Peyer's patch (tissue), 4 donors: ENCODE measurements at regions not wholly inside any gene's neighbourhood (a gene's known extent, or its start where the extent isn't known, plus 50 kb on each side); places are given as distances from the start of the nearest gene placed in this dataset.
"Not testable (repeated sequence)": the region's sequence is repeated elsewhere in the genome, so short reads cannot be mapped to it uniquely, and the experiment has no call there.

Experiments used
- DNase-seq, 3 donors: peaks; one replicate each; pipeline ENCODE4 v3.0.0-alpha.2; 2017 to 2019
- H3K27ac ChIP-seq, 4 donors: fragments of 200-600 bp; sonication (generic); one replicate each; pipeline ENCODE4 v1.5.1; 2016 to 2019
- H3K27me3 ChIP-seq, 2 donors: fragments of 200-600 bp; sonication (generic); one replicate each; pipeline ENCODE4 v1.5.1; 2019
- H3K36me3 ChIP-seq, 3 donors: fragments of 200-600 bp; sonication (generic); one replicate each; pipeline ENCODE4 v1.5.1; 2016 to 2019
- H3K4me1 ChIP-seq, 4 donors: fragments of 200-600 bp; sonication (generic); one replicate each; pipeline ENCODE4 v1.5.1; 2016 to 2019
- H3K4me3 ChIP-seq, 4 donors: fragments of 200-600 bp; sonication (generic); 1 replicate in 3 of 4; 2 replicates in 1 of 4; pipeline ENCODE4 v1.5.1; 2016 to 2019; ENCODE audit warnings: mild to moderate bottlenecking in 1 of 4
- H3K9me3 ChIP-seq, 4 donors: fragments of 200-600 bp; sonication (generic); one replicate each; pipeline ENCODE4 v1.5.1; 2016 to 2019; ENCODE audit warnings: mild to moderate bottlenecking in 1 of 4
- POLR2A ChIP-seq, 2 donors: fragments of 450-650 bp; IDR thresholded peaks; one replicate each; pipeline ENCODE4 v1.5.1; 2017; ENCODE audit warnings: antibody characterized with exemption in 2 of 2, mild to moderate bottlenecking in 2 of 2, moderate library complexity in 2 of 2
- small RNA-seq, 2 donors: library from RNA; depleted of rRNA; stranded (forward); fragments of <200 nt; gene quantifications; one replicate each; pipeline ENCODE3, GENCODE V24; 2016
- TF ChIP-seq, protein P1 (sequence below), 6 experiments: fragments of 450-650 bp in 4 of 6; fragments of 200-600 bp in 2 of 6; sonication (generic) in 1 of 6; IDR thresholded peaks; one replicate each; pipeline ENCODE4 v1.5.1; 2017 to 2019; ENCODE audit warnings: antibody characterized with exemption in 6 of 6, mild to moderate bottlenecking in 3 of 6, moderate library complexity in 1 of 6

DNA sequence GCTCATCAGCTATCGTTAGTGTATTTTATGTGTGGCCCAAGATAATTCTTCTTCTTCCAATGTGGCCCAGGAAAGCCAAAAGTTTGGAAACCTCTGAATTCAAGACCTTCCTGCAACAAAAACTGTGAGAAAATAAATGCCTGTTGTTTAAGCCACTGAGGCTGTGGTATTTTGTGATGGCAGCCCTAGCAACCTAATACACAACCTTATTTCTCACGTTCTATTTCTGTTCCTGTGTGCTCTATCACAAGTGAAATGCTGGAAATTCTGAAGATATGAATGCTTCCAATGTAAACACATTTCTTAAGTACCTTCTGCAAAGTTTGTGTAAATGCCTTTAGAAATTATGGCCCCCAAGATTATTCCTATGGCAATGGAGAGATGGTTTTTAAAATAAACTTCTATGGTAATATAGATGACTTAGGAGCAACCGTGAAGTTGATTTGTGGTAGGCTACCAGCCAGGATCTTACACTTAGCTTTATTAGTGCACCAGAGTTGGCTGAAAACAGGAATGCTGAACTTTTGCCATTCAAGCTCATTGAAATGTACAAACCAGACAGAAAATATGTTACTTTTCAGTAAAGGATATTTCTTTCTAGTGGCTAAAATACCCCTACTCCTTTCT is 148.0 kb downstream of the USP46 start:
- no peaks in the 10 kb centered on the region for H3K4me1 ChIP-seq
- no peak for TF ChIP-seq POLR2A (IDR thresholded peaks at IDR 0.05)
- TF ChIP-seq, protein P1, sequence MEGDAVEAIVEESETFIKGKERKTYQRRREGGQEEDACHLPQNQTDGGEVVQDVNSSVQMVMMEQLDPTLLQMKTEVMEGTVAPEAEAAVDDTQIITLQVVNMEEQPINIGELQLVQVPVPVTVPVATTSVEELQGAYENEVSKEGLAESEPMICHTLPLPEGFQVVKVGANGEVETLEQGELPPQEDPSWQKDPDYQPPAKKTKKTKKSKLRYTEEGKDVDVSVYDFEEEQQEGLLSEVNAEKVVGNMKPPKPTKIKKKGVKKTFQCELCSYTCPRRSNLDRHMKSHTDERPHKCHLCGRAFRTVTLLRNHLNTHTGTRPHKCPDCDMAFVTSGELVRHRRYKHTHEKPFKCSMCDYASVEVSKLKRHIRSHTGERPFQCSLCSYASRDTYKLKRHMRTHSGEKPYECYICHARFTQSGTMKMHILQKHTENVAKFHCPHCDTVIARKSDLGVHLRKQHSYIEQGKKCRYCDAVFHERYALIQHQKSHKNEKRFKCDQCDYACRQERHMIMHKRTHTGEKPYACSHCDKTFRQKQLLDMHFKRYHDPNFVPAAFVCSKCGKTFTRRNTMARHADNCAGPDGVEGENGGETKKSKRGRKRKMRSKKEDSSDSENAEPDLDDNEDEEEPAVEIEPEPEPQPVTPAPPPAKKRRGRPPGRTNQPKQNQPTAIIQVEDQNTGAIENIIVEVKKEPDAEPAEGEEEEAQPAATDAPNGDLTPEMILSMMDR (IDR thresholded peaks at IDR 0.05), result no peak
- no peaks in the 10 kb centered on the region for H3K27me3 ChIP-seq
- no peaks in the 10 kb centered on the region for H3K36me3 ChIP-seq
- no peaks in the 10 kb centered on the region for H3K9me3 ChIP-seq
- H3K27ac ChIP-seq, result no peak overlapping the region
- DNase-seq, result no peak
- no peak overlapping the region for H3K4me3 ChIP-seq

- no peak overlapping the region for H3K27ac ChIP-seq
- TF ChIP-seq POLR2A (IDR thresholded peaks at IDR 0.05), result no peak
- TF ChIP-seq, protein P1 (IDR thresholded peaks at IDR 0.05), result no peak
- H3K4me1 ChIP-seq, result no peaks in the 10 kb centered on the region
- DNase-seq, result no peak
- no peaks in the 10 kb centered on the region for H3K9me3 ChIP-seq
- H3K4me3 ChIP-seq, result no peak overlapping the region
- no peaks in the 10 kb centered on the region for H3K27me3 ChIP-seq
- H3K36me3 ChIP-seq, result no peaks in the 10 kb centered on the region
These were observed 147.3 kb downstream of the USP46 start for GRCh38 chr4:52511825-52512224.

DNA sequence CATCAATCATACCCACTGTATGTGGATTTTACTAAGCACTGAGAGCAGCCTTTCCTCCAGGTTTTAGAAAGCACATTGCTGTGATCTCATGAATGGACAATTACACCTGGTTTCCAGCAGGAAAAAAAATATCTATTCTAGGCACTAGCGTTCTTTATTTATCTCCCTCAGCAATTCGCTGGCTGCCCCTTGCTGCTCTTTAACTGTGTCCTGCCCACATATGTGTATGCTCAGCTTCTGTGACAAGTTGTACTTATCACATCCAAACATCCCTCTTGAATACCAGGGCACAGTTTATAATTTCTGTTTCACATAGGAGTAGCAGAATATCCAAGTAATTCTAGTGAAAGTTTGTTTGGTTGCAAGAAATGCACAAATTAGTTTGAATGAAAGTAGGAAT is 146.8 kb downstream of the USP46 start:
- DNase-seq, result no peak
- Histone ChIP-seq H3K4me3 (no peak overlapping the region), H3K36me3 (no peaks in the 10 kb centered on the region), H3K4me1 (no peaks in the 10 kb centered on the region), H3K27ac (no peak overlapping the region), H3K27me3 (no peaks in the 10 kb centered on the region), H3K9me3 (no peaks in the 10 kb centered on the region)
- TF ChIP-seq, protein P1 (IDR thresholded peaks at IDR 0.05), result no peak
- TF ChIP-seq POLR2A (IDR thresholded peaks at IDR 0.05), result no peak

- not testable (repeated sequence) for H3K4me1 ChIP-seq, H3K27me3 ChIP-seq, H3K27ac ChIP-seq, H3K36me3 ChIP-seq, H3K4me3 ChIP-seq, H3K9me3 ChIP-seq, DNase-seq
These were observed 137.0 kb downstream of the USP46 start for GRCh38 chr4:52522093-52522492.

GRCh38 chr4:52529983-52530382 is 129.1 kb downstream of the USP46 start:
- no peak for DNase-seq
- Histone ChIP-seq H3K36me3 (no peaks in the 10 kb centered on the region), H3K27ac (no peak overlapping the region), H3K27me3 (no peaks in the 10 kb centered on the region), H3K4me1 (no peaks in the 10 kb centered on the region), H3K9me3 (no peaks in the 10 kb centered on the region), H3K4me3 (no peak overlapping the region)
- TF ChIP-seq, protein P1 (IDR thresholded peaks at IDR 0.05), result no peak
- no peak for TF ChIP-seq POLR2A (IDR thresholded peaks at IDR 0.05)

GRCh38 chr4:52535793-52536192 is 123.3 kb downstream of the USP46 start:
- no peak for TF ChIP-seq POLR2A (IDR thresholded peaks at IDR 0.05)
- TF ChIP-seq, protein P1 (IDR thresholded peaks at IDR 0.05), result no peak
- no peak for DNase-seq
- no peaks in the 10 kb centered on the region for H3K4me1 ChIP-seq
- no peak overlapping the region for H3K27ac ChIP-seq
- H3K9me3 ChIP-seq, result no peaks in the 10 kb centered on the region
- H3K27me3 ChIP-seq, result no peaks in the 10 kb centered on the region
- no peaks in the 10 kb centered on the region for H3K36me3 ChIP-seq
- no peak overlapping the region for H3K4me3 ChIP-seq

Small RNA genes lying in the stretch of these regions (small RNA-seq; reads per million reads assigned to genes)
- 0 reads per million in 2 donors for gene RNU6-1252P
